CD14-positive monocyte (primary cell): ENCODE measurements at regions not wholly inside any gene's neighbourhood (a gene's known extent, or its start where the extent isn't known, plus 50 kb on each side); places are given as distances from the start of the nearest gene placed in this dataset.

Experiments
- DNase-seq, 3 donors: peaks; one replicate each; pipeline ENCODE4 v3.0.0-alpha.2; 2011 to 2022
- H2AFZ ChIP-seq: 2 replicates; pipeline ENCODE4 v1.6.0; 2012; ENCODE audit warnings: mild to moderate bottlenecking, low read depth, low read length, inconsistent platforms; ENCODE audit not compliant: insufficient read depth, poor library complexity, severe bottlenecking
- H3K27ac ChIP-seq, 2 donors: 1 replicate in 1 of 2; 2 replicates in 1 of 2; pipeline ENCODE4 v1.5.1; 2012 to 2013; ENCODE audit warnings: low read length in 2 of 2, control low read depth in 1 of 2, inconsistent platforms in 1 of 2, low read depth in 1 of 2, mild to moderate bottlenecking in 1 of 2
- H3K27me3 ChIP-seq, 2 donors: one replicate each; pipeline versions ENCODE4 v1.6.0 to v1.6.1; 2011 to 2013; ENCODE audit warnings: low read length in 2 of 2; ENCODE audit not compliant: control insufficient read depth in 2 of 2, insufficient read depth in 2 of 2
- H3K36me3 ChIP-seq, 2 donors: replicated peaks in 1 of 2; 1 replicate in 1 of 2; 2 replicates in 1 of 2; pipeline versions ENCODE4 v1.5.1 to v1.6.1; 2012 to 2013; ENCODE audit warnings: low read length in 2 of 2, control low read depth in 1 of 2, inconsistent platforms in 1 of 2, mild to moderate bottlenecking in 1 of 2; ENCODE audit not compliant: insufficient read depth in 2 of 2, control insufficient read depth in 1 of 2
- H3K4me1 ChIP-seq, 2 donors: 1 replicate in 1 of 2; 2 replicates in 1 of 2; pipeline versions ENCODE4 v1.5.1 to v1.6.1; 2012 to 2013; ENCODE audit warnings: low read length in 2 of 2, control low read depth in 1 of 2, inconsistent platforms in 1 of 2, mild to moderate bottlenecking in 1 of 2, moderate library complexity in 1 of 2; ENCODE audit not compliant: insufficient read depth in 2 of 2, control insufficient read depth in 1 of 2
- H3K4me2 ChIP-seq: replicated peaks from 2 replicates; pipeline ENCODE3; 2012; ENCODE audit warnings: low read length, moderate library complexity, mild to moderate bottlenecking; ENCODE audit not compliant: poor library complexity, severe bottlenecking; ENCODE audit errors: extremely low read depth
- H3K4me3 ChIP-seq, 3 experiments: fragments of 200-600 bp in 1 of 3; sonication (generic) in 1 of 3; replicated peaks in 1 of 3; 1 replicate in 2 of 3; 2 replicates in 1 of 3; pipeline ENCODE4 v1.5.1; 2011 to 2013; ENCODE audit warnings: low read length in 3 of 3, mild to moderate bottlenecking in 3 of 3, control low read depth in 2 of 3, low read depth in 2 of 3, inconsistent platforms in 1 of 3, moderate library complexity in 1 of 3
- H3K79me2 ChIP-seq: 2 replicates; pipeline ENCODE4 v1.6.0; 2012; ENCODE audit warnings: mild to moderate bottlenecking, control low read depth, inconsistent platforms, low read length, moderate library complexity; ENCODE audit not compliant: insufficient read depth
- H3K9ac ChIP-seq: 2 replicates; pipeline ENCODE4 v1.6.0; 2017; ENCODE audit warnings: low read length, mild to moderate bottlenecking; ENCODE audit not compliant: insufficient read depth, poor library complexity, severe bottlenecking
- H3K9me3 ChIP-seq, 2 donors: replicated peaks in 1 of 2; 1 replicate in 1 of 2; 2 replicates in 1 of 2; pipeline versions ENCODE4 v1.5.1 to v1.6.1; 2012 to 2013; ENCODE audit warnings: low read length in 2 of 2, control low read depth in 1 of 2; ENCODE audit not compliant: control insufficient read depth in 1 of 2, insufficient read depth in 1 of 2
- H4K20me1 ChIP-seq: 2 replicates; pipeline ENCODE4 v1.6.0; 2012; ENCODE audit warnings: mild to moderate bottlenecking, low read length, control low read depth, moderate library complexity; ENCODE audit not compliant: insufficient read depth
- H3K27ac Mint-ChIP-seq, 7 donors: one replicate each; pipeline ENCODE4 v1.8.0; 2020; ENCODE audit warnings: mild to moderate bottlenecking in 7 of 7, mixed read lengths in 7 of 7, moderate library complexity in 6 of 7, inconsistent platforms in 2 of 7
- H3K27me3 Mint-ChIP-seq, 3 donors: one replicate each; pipeline ENCODE4 v1.8.0; 2021 to 2022; ENCODE audit warnings: low read depth in 3 of 3, mild to moderate bottlenecking in 3 of 3, mixed read lengths in 3 of 3, moderate library complexity in 3 of 3, inconsistent platforms in 1 of 3
- H3K36me3 Mint-ChIP-seq, 2 donors: one replicate each; pipeline ENCODE4 v1.8.0; 2020; ENCODE audit warnings: mixed read lengths in 2 of 2, inconsistent platforms in 1 of 2, mild to moderate bottlenecking in 1 of 2
- H3K4me1 Mint-ChIP-seq: one replicate; pipeline ENCODE4 v1.8.0; 2020; ENCODE audit warnings: mild to moderate bottlenecking, mixed read lengths
- H3K4me3 Mint-ChIP-seq, 2 donors: one replicate each; pipeline ENCODE4 v1.8.0; 2020; ENCODE audit warnings: mild to moderate bottlenecking in 2 of 2, mixed read lengths in 2 of 2, moderate library complexity in 1 of 2
- H3K9me3 Mint-ChIP-seq, 7 donors: one replicate each; pipeline ENCODE4 v1.8.0; 2020 to 2022; ENCODE audit warnings: mixed read lengths in 7 of 7, mild to moderate bottlenecking in 6 of 7, moderate library complexity in 6 of 7, inconsistent platforms in 2 of 7
- CTCF ChIP-seq: fragments of 200-600 bp; IDR thresholded peaks from one replicate; pipeline ENCODE4 v1.8.0; 2022; ENCODE audit warnings: antibody characterized with exemption, mild to moderate bottlenecking
- WGBS: methylation state at CpG from one replicate; pipeline ENCODE4 v1.1.5; 2013; ENCODE audit warnings: missing lambda C conversion rate; ENCODE audit not compliant: insufficient coverage; 5-methylcytosine and 5-hydroxymethylcytosine counted together
- intact Hi-C, 2 donors: fragments of 100-400 bp; cut with micrococcal nuclease; formaldehyde crosslinking; loops; one replicate each; pipeline versions ENCODE4 v1.15.0 to v1.15.1; 2023

GRCh38 chr3:99212969-99213368 lies 311.5 kb upstream of the DCBLD2 start:
- Histone ChIP-seq H2AFZ (no peak overlapping the region), H3K4me1 (no peaks in the 10 kb centered on the region), H3K27me3 (no peaks in the 10 kb centered on the region), H3K36me3 (no peaks in the 10 kb centered on the region), H4K20me1 (no peaks in the 10 kb centered on the region), H3K79me2 (no peaks in the 10 kb centered on the region), H3K4me2 (no peak overlapping the region), H3K4me3 (no peak overlapping the region), H3K27ac (no peak overlapping the region), H3K9ac (no peak overlapping the region), H3K9me3 (peaks cover 4 to 5% of the 10 kb centered on the region in 2 donors)
- no peaks in the 10 kb centered on the region for H3K36me3 Mint-ChIP-seq
- no peaks in the 10 kb centered on the region for H3K27me3 Mint-ChIP-seq
- DNase-seq, result no peak
- H3K9me3 Mint-ChIP-seq, result peaks cover 0 to 11% (median 0%) of the 10 kb centered on the region in 7 donors
- H3K4me1 Mint-ChIP-seq, result no peaks in the 10 kb centered on the region
- TF ChIP-seq CTCF, result no peak
- intact Hi-C loops, result no loop called here
- H3K27ac Mint-ChIP-seq, result no peak overlapping the region
- WGBS, result 60% methylated on average over 1 of the region's 1 CpG
- no peak overlapping the region for H3K4me3 Mint-ChIP-seq

- WGBS, result no CpG with 5 or more reads among the region's 2 CpGs
- TF ChIP-seq CTCF, result no peak
- Histone ChIP-seq H3K27me3 (no peaks in the 10 kb centered on the region), H4K20me1 (no peaks in the 10 kb centered on the region), H3K9ac (no peak overlapping the region), H3K4me1 (no peaks in the 10 kb centered on the region), H3K4me2 (no peak overlapping the region), H3K27ac (no peak overlapping the region), H3K79me2 (no peaks in the 10 kb centered on the region), H3K9me3 (peaks cover 0 to 5% of the 10 kb centered on the region in 2 donors), H3K36me3 (no peaks in the 10 kb centered on the region), H3K4me3 (no peak overlapping the region), H2AFZ (no peak overlapping the region)
- no peak overlapping the region for H3K27ac Mint-ChIP-seq
- intact Hi-C loops, result no loop called here
- no peak overlapping the region for H3K4me3 Mint-ChIP-seq
- H3K4me1 Mint-ChIP-seq, result no peaks in the 10 kb centered on the region
- peaks cover 0 to 11% (median 0%) of the 10 kb centered on the region in 7 donors for H3K9me3 Mint-ChIP-seq
- H3K36me3 Mint-ChIP-seq, result no peaks in the 10 kb centered on the region
- peaks cover 0 to 1% (median 0%) of the 10 kb centered on the region in 3 donors for H3K27me3 Mint-ChIP-seq
- DNase-seq, result no peak
These were observed 309.8 kb upstream of the DCBLD2 start for GRCh38 chr3:99211309-99211708.
